ENCODE measurements at regions not wholly inside any gene's neighbourhood (a gene's known extent, or its start where the extent isn't known, plus 50 kb on each side); places are given as distances from the start of the nearest gene placed in this dataset.

DNA sequence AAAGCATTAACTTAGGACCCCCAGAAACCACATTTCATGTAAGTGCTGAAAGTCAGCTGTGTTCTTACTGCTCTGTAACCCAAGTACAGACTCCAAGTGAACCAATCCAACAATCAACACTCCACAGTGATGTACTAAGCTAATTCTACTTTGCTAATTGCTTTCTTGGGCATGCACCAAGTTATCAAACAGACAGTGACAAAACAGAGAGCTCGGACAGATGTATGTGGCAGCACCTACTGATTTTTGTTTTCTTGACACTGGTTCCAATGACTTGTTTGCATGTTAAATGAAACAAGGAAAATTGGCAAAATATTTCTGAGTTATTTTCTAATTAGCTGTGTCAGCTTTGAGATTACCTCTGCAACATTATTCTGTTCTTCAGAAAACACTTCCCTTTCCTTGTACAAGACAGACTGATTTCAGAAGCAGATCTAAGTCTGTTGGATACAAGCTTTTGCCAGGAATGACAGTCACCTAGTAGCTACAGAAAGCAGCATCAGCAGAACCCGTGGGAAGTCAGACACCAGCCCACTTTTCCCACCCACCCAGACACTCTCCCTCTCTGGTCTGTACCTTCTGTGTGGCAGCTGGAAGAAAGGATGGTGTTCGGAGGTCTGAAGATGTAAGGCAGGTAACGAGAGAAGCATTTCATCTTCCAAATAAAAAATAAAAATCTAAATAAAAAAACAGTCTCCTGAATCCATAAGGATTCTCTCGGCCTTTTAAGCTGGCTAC is 176.7 kb upstream of the PPP2R2B start:
- Histone ChIP-seq H3K4me3 (no peak overlapping the region), H3K27ac (no peak overlapping the region), H3K4me1 (ENCODE audit: insufficient read depth) (no peaks in the 10 kb centered on the region), H3K36me3 (no peaks in the 10 kb centered on the region), H3K27me3 (no peaks in the 10 kb centered on the region), H3K9me3 (no peaks in the 10 kb centered on the region)
- WGBS, 3 donors, result 44 to 59% (median 46%) methylated on average over 5 of the region's 5 CpGs
- TF ChIP-seq EP300 (IDR thresholded peaks at IDR 0.05) (no peak), POLR2A (IDR thresholded peaks at IDR 0.05) (no peak)
- TF ChIP-seq, protein P1, sequence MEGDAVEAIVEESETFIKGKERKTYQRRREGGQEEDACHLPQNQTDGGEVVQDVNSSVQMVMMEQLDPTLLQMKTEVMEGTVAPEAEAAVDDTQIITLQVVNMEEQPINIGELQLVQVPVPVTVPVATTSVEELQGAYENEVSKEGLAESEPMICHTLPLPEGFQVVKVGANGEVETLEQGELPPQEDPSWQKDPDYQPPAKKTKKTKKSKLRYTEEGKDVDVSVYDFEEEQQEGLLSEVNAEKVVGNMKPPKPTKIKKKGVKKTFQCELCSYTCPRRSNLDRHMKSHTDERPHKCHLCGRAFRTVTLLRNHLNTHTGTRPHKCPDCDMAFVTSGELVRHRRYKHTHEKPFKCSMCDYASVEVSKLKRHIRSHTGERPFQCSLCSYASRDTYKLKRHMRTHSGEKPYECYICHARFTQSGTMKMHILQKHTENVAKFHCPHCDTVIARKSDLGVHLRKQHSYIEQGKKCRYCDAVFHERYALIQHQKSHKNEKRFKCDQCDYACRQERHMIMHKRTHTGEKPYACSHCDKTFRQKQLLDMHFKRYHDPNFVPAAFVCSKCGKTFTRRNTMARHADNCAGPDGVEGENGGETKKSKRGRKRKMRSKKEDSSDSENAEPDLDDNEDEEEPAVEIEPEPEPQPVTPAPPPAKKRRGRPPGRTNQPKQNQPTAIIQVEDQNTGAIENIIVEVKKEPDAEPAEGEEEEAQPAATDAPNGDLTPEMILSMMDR (IDR thresholded peaks at IDR 0.05), result no peak
- DNase-seq, result no peak
- intact Hi-C loops (cut with DNase I), result no loop called here

DNA sequence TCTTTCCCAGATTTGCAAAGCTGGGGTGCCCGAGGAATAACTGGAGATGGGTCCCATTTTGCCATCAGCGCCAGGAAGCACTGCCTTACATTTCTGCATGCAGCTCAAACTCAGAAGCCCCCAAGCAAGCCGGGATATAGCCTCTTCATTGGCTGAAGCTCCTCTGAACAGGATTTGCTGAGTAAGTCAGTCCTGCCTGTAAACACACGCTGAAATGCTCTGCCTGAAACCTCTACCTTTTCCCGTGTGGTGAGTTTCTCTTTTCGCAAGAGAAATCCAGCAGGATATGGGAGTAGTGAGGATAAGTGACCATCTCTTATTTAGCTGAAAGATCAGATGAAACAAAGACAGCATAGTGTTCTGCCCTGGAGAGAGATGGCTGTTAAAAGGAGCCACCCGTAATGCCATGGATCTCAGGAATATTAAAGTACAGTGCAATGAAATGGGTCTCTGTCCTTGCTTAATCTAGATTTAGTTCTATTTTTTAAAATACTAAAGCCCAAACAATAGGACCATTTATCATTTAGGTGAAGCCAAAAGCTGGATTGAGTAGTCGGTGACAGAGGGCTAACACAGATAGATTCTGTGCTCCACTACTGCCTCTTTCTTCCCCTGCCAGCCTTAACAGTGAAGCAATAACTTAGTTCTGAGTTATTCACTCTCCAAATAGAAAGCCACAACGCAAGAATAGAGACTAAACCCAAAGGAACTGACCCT is 177.5 kb upstream of the PPP2R2B start:
- Histone ChIP-seq H3K36me3 (no peaks in the 10 kb centered on the region), H3K27me3 (no peaks in the 10 kb centered on the region), H3K27ac (no peak overlapping the region), H3K4me3 (no peak overlapping the region), H3K9me3 (no peaks in the 10 kb centered on the region), H3K4me1 (ENCODE audit: insufficient read depth) (no peaks in the 10 kb centered on the region)
- no peak for DNase-seq
- intact Hi-C loops (cut with DNase I), result no loop called here
- 29 to 36% (median 33%) methylated on average over 9 of the region's 9 CpGs for WGBS, 3 donors
- TF ChIP-seq, protein P1 (IDR thresholded peaks at IDR 0.05), result no peak
- no peak for TF ChIP-seq POLR2A (IDR thresholded peaks at IDR 0.05)
- no peak for TF ChIP-seq EP300 (IDR thresholded peaks at IDR 0.05)

DNA sequence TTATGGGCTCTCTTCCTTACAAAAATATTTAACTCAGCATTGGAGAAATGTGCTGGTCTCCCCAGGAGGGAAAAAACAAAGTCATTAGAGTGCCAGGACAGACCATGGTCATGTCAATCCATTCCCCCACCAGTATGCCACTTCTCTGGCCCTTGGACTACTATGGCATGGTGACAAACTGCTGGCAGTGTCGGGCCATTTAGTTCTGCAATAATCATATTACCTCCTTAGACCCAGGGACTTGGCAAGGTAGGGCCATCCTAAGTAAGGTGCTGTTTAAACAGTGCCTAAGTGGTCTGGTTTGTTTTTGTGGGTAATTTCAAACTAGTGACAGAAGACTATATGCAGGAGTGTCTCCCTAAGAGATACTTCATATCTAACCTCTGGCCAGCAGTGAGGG is 177.8 kb upstream of the STK32A start:
- TF ChIP-seq POLR2A (IDR thresholded peaks at IDR 0.05) (no peak), EP300 (IDR thresholded peaks at IDR 0.05) (no peak)
- TF ChIP-seq, protein P1 (IDR thresholded peaks at IDR 0.05), result no peak
- H3K9me3 ChIP-seq, result no peaks in the 10 kb centered on the region
- no peak for DNase-seq
- 62 to 89% (median 77%) methylated on average over 1 of the region's 1 CpG for WGBS, 3 donors
- H3K27me3 ChIP-seq, result no peaks in the 10 kb centered on the region
- intact Hi-C loops (cut with DNase I), result no loop called here
- no peaks in the 10 kb centered on the region for H3K36me3 ChIP-seq
- H3K27ac ChIP-seq, result no peak overlapping the region
- no peaks in the 10 kb centered on the region for H3K4me1 ChIP-seq (ENCODE audit: insufficient read depth)
- no peak overlapping the region for H3K4me3 ChIP-seq

DNA sequence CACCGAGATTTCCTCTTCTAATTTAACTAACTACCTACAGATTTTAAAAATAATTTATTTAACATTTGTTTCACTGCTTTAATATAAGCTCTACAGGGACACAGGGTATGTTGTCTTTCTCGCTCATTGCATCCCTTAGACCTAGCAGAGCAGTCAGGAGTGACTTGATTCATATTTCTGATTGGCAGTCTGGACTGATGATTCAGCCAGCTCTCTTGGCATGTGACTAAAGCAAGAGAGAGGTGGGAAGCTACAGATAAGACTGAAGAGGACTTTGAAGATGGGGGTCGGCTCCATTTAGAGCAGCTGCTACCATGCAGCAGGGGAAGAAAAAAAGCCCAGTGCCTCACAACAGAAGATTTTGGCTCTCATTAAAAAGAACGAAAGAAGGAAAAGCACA is 173.4 kb upstream of the STK32A start:
- intact Hi-C loops (cut with DNase I), result no loop called here
- Histone ChIP-seq H3K27me3 (no peaks in the 10 kb centered on the region), H3K9me3 (no peaks in the 10 kb centered on the region), H3K4me3 (no peak overlapping the region), H3K36me3 (no peaks in the 10 kb centered on the region), H3K4me1 (ENCODE audit: insufficient read depth) (no peaks in the 10 kb centered on the region), H3K27ac (no peak overlapping the region)
- WGBS, 3 donors, result 26 to 36% (median 26%) methylated on average over 4 of the region's 4 CpGs
- no peak for DNase-seq
- TF ChIP-seq, protein P1 (IDR thresholded peaks at IDR 0.05), result no peak
- TF ChIP-seq POLR2A (IDR thresholded peaks at IDR 0.05), result no peak
- TF ChIP-seq EP300 (IDR thresholded peaks at IDR 0.05), result no peak

Measured in ovary (tissue), 7 donors.